A549 (cell line): ENCODE measurements at regions not wholly inside any gene's neighbourhood (a gene's known extent, or its start where the extent isn't known, plus 50 kb on each side); places are given as distances from the start of the nearest gene placed in this dataset.

ENCODE experiments used
- ATAC-seq, 2 experiments: fragments of 200-7000 bp in 1 of 2; fragments of >200 bp in 1 of 2; cut with Nextera tagmentation in 1 of 2; cut with Tn5 transposase in 1 of 2; 3 replicates each; pipeline versions ENCODE4 v1.8.0 to v1.9.1; 2018 to 2020; ENCODE audit warnings: mild to moderate bottlenecking in 1 of 2, moderate library complexity in 1 of 2
- CTCF ChIA-PET: fragments of 300-600 bp; sonication (Branson Sonifier 250); formaldehyde crosslinking; extraction: SDS; loops from one replicate; lab custom pipeline; 2021; ENCODE audit warnings: antibody characterized with exemption, inconsistent platforms; lab: Yijun Ruan, JAX
- POLR2A ChIA-PET: fragments of 350-600 bp; formaldehyde crosslinking; extraction: SDS; loops from one replicate; lab custom pipeline; 2021; ENCODE audit warnings: antibody characterized with exemption, inconsistent platforms; lab: Yijun Ruan, JAX
- DNase-seq, 2 experiments: peaks; one replicate each; pipeline versions ENCODE4 v3.0.0 to v3.0.0-alpha.2; 2011 to 2016; ENCODE audit warnings: low read depth in 1 of 2, low spot score in 1 of 2
- FAIRE-seq: peaks from 2 replicates; lab custom pipeline; 2011; peaks lifted over from hg19 to GRCh38; lab: Jason Lieb, UNC
- H3K27ac ChIP-seq, 2 experiments: fragments of >200 bp; sonication (Bioruptor Twin); formaldehyde crosslinking; 3 replicates each; pipeline ENCODE4 v1.5.1; 2016 to 2017
- H3K4me1 ChIP-seq: fragments of >200 bp; sonication (Bioruptor Twin); formaldehyde crosslinking; 3 replicates; pipeline ENCODE4 v1.6.1; 2016
- H3K4me2 ChIP-seq: fragments of >200 bp; sonication (Bioruptor Twin); formaldehyde crosslinking; 3 replicates; pipeline ENCODE4 v1.6.1; 2016
- H3K4me3 ChIP-seq: fragments of >200 bp; sonication (Bioruptor Twin); formaldehyde crosslinking; 3 replicates; pipeline ENCODE4 v1.5.1; 2016
- H3K9me3 ChIP-seq: fragments of >200 bp; sonication (Bioruptor Twin); formaldehyde crosslinking; 3 replicates; pipeline ENCODE4 v1.6.1; 2016
- BHLHE40 ChIP-seq: IDR thresholded peaks from 2 replicates; pipeline ENCODE4 v1.6.1; 2012; ENCODE audit warnings: low read depth, low read length, inconsistent platforms
- CEBPB ChIP-seq, 2 experiments: fragments of >200 bp in 1 of 2; sonication (Bioruptor Twin) in 1 of 2; formaldehyde crosslinking in 1 of 2; IDR thresholded peaks; 2 replicates each; pipeline ENCODE4 v1.6.1; 2012 to 2016
- EP300 ChIP-seq, 2 experiments: fragments of >200 bp; sonication (Bioruptor Twin); formaldehyde crosslinking; IDR thresholded peaks; 2 replicates in 1 of 2; 3 replicates in 1 of 2; pipeline ENCODE4 v1.6.1; 2016 to 2017
- ESRRA ChIP-seq: fragments of 150-350 bp; IDR thresholded peaks from 2 replicates; pipeline ENCODE4 v1.6.1; 2014; ENCODE audit warnings: mild to moderate bottlenecking, low read length, borderline replicate concordance
- FOSB ChIP-seq: fragments of 250-450 bp; sonication (Bioruptor Pico); IDR thresholded peaks from 2 replicates; pipeline ENCODE4 v1.5.0; 2020; ENCODE audit warnings: mild to moderate bottlenecking, moderate library complexity
- FOSL2 ChIP-seq, 2 experiments: fragments of 450-650 bp in 1 of 2; fragments of >200 bp in 1 of 2; sonication (Bioruptor Twin) in 1 of 2; formaldehyde crosslinking; IDR thresholded peaks; 2 replicates each; pipeline versions ENCODE4 v1.5.0 to v1.6.1; 2016 to 2020; ENCODE audit warnings: mild to moderate bottlenecking in 1 of 2, moderate library complexity in 1 of 2
- HEYL ChIP-seq: fragments of 250-450 bp; sonication (Bioruptor Pico); IDR thresholded peaks from 2 replicates; pipeline ENCODE4 v1.8.0; 2021; ENCODE audit warnings: mild to moderate bottlenecking, moderate library complexity
- JUNB ChIP-seq: fragments of >200 bp; sonication (Bioruptor Twin); formaldehyde crosslinking; IDR thresholded peaks from 2 replicates; pipeline ENCODE4 v1.6.1; 2016
- MAFK ChIP-seq: fragments of 450-650 bp; IDR thresholded peaks from 2 replicates; pipeline ENCODE4 v1.6.1; 2014; ENCODE audit not compliant: partially characterized antibody
- MAX ChIP-seq: IDR thresholded peaks from 2 replicates; pipeline ENCODE4 v1.6.1; 2012
- MAZ ChIP-seq: fragments of 150-350 bp; IDR thresholded peaks from 2 replicates; pipeline ENCODE4 v1.6.1; 2014; ENCODE audit warnings: antibody characterized with exemption, low read depth, low read length, borderline replicate concordance
- MYC ChIP-seq: IDR thresholded peaks from 2 replicates; pipeline ENCODE4 v1.6.1; 2012; ENCODE audit warnings: mild to moderate bottlenecking, inconsistent platforms, low read length, improper control_type of control experiment, borderline replicate concordance
- NFE2L2 ChIP-seq: fragments of 150-350 bp; conservative IDR thresholded peaks from 2 replicates; pipeline ENCODE4 v1.6.1; 2014; ENCODE audit warnings: low read length
- NR3C1 ChIP-seq: fragments of >200 bp; sonication (Bioruptor Twin); formaldehyde crosslinking; IDR thresholded peaks from 3 replicates; pipeline ENCODE4 v1.6.1; 2017
- PBX3 ChIP-seq: IDR thresholded peaks from 2 replicates; pipeline ENCODE4 v1.6.1; 2012
- PHF8 ChIP-seq: fragments of 200-600 bp; sonication (generic); IDR thresholded peaks from 2 replicates; pipeline ENCODE4 v1.6.1; 2016; ENCODE audit warnings: low read depth, mild to moderate bottlenecking, antibody characterized with exemption, moderate library complexity, borderline replicate concordance
- POLR2A ChIP-seq: IDR thresholded peaks from 2 replicates; pipeline ENCODE4 v1.6.1; 2012; ENCODE audit warnings: mild to moderate bottlenecking, low read length
- RARB ChIP-seq: fragments of 250-450 bp; sonication (Bioruptor Pico); IDR thresholded peaks from 2 replicates; pipeline ENCODE4 v1.8.0; 2021; ENCODE audit warnings: mild to moderate bottlenecking, moderate library complexity
- RCOR1 ChIP-seq: fragments of 150-350 bp; IDR thresholded peaks from 2 replicates; pipeline ENCODE4 v1.6.1; 2014; ENCODE audit warnings: antibody characterized with exemption, low read length, low read depth
- RNF2 ChIP-seq: fragments of 200-600 bp; sonication (generic); IDR thresholded peaks from 2 replicates; pipeline ENCODE4 v1.6.1; 2016; ENCODE audit warnings: low read depth, mild to moderate bottlenecking, antibody characterized with exemption, moderate library complexity, borderline replicate concordance
- ZC3H11A ChIP-seq: fragments of 450-650 bp; IDR thresholded peaks from 2 replicates; pipeline ENCODE4 v1.6.1; 2014; ENCODE audit warnings: antibody characterized with exemption, mild to moderate bottlenecking
- WGBS: methylation state at CpG from one replicate; pipeline ENCODE4 v1.1.6; 2017; ENCODE audit errors: missing lambda C conversion rate; 5-methylcytosine and 5-hydroxymethylcytosine counted together
- TF ChIP-seq, protein P1 (sequence below): fragments of 250-450 bp; sonication (Bioruptor Pico); IDR thresholded peaks from 2 replicates; pipeline ENCODE4 v1.5.0; 2020; ENCODE audit warnings: low read depth, mild to moderate bottlenecking, moderate library complexity
- TF ChIP-seq, protein P2 (sequence below): fragments of >200 bp; sonication (Bioruptor Twin); formaldehyde crosslinking; IDR thresholded peaks from 3 replicates; pipeline ENCODE4 v1.5.1; 2016

- Histone ChIP-seq H3K4me1 (no peaks in the 10 kb centered on the region), H3K4me3 (no peak overlapping the region), H3K4me2 (no peak overlapping the region), H3K9me3 (no peaks in the 10 kb centered on the region), H3K27ac (no peak overlapping the region)
- TF ChIP-seq PBX3, result no peak
- TF ChIP-seq PHF8, result no peak
- TF ChIP-seq MAX, result no peak
- peak; percentile 6 for TF ChIP-seq MAFK
- ChIA-PET CTCF (no interaction called here), POLR2A (no interaction called here)
- DNase-seq (no peak), FAIRE-seq (no peak), ATAC-seq (no peak)
These were observed 66.3 kb upstream of the RAB18 start for GRCh38 chr10:27437775-27438174.

DNA sequence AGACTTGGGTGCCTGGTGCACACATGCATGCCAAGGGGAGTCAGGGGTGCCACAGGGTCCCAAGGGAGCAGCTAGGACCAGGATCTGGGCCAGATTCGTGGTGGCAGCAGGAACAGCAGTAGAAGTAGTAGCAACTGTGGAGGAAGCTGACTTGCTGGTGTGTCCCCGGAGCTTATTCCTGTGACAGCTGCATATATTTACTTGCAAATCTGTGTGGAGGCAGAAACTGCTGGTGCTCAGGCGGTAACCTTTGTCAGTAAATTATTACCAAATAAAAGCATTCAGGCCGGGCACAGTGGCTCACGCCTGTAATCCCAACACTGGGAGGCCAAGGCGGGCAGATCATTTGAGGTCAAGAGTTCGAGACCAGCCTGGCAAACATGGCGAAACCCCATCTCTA, 67.4 kb upstream of the RAB18 start:
- CTCF ChIA-PET, result no interaction called here
- Histone ChIP-seq H3K4me3 (no peak overlapping the region), H3K4me2 (no peak overlapping the region), H3K4me1 (no peaks in the 10 kb centered on the region), H3K9me3 (no peaks in the 10 kb centered on the region), H3K27ac (no peak overlapping the region)
- FAIRE-seq (no peak), ATAC-seq (no peak), DNase-seq (no peak)
- no peak for TF ChIP-seq ZC3H11A
- POLR2A ChIA-PET, result no interaction called here
- 48% methylated on average over 8 of the region's 8 CpGs for WGBS

DNA sequence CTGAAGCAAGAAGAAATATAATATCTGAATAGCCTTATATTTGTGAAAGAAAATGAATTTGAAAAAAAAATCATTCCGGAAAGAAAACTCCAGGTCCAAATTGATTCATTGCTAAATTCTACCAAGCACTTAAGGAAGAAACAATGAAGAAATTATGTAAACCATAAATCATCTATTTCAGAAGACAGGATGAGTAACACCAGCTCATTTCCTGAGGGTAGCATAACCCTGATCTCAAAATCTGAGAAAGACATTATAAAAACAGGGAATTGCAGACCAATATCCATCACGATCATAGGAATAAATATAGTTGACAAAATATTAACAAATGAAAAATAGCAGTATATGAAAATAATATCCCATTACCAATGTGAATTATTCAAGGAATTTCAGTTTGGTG, 70.1 kb upstream of the RAB18 start:
- POLR2A ChIA-PET, result no interaction called here
- no peak for DNase-seq
- H3K4me2 ChIP-seq, result no peak overlapping the region
- H3K9me3 ChIP-seq, result no peaks in the 10 kb centered on the region
- WGBS, result 53% methylated on average over 2 of the region's 2 CpGs
- no peak overlapping the region for H3K27ac ChIP-seq
- CTCF ChIA-PET, result no interaction called here
- H3K4me3 ChIP-seq, result no peak overlapping the region
- ATAC-seq, result no peak
- H3K4me1 ChIP-seq, result no peaks in the 10 kb centered on the region
- no peak for FAIRE-seq
- TF ChIP-seq, protein P1, sequence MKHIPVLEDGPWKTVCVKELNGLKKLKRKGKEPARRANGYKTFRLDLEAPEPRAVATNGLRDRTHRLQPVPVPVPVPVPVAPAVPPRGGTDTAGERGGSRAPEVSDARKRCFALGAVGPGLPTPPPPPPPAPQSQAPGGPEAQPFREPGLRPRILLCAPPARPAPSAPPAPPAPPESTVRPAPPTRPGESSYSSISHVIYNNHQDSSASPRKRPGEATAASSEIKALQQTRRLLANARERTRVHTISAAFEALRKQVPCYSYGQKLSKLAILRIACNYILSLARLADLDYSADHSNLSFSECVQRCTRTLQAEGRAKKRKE, result no peak
- no peak for TF ChIP-seq RARB (CRISPR knock-in tag)
- TF ChIP-seq NR3C1, result no peak
- TF ChIP-seq BHLHE40, result no peak
- TF ChIP-seq FOSL2 (IDR thresholded peaks at IDR 0.05), result no peak
- TF ChIP-seq FOSL2 (CRISPR knock-in tag; IDR thresholded peaks at IDR 0.05), result no peak
- TF ChIP-seq, protein P2, sequence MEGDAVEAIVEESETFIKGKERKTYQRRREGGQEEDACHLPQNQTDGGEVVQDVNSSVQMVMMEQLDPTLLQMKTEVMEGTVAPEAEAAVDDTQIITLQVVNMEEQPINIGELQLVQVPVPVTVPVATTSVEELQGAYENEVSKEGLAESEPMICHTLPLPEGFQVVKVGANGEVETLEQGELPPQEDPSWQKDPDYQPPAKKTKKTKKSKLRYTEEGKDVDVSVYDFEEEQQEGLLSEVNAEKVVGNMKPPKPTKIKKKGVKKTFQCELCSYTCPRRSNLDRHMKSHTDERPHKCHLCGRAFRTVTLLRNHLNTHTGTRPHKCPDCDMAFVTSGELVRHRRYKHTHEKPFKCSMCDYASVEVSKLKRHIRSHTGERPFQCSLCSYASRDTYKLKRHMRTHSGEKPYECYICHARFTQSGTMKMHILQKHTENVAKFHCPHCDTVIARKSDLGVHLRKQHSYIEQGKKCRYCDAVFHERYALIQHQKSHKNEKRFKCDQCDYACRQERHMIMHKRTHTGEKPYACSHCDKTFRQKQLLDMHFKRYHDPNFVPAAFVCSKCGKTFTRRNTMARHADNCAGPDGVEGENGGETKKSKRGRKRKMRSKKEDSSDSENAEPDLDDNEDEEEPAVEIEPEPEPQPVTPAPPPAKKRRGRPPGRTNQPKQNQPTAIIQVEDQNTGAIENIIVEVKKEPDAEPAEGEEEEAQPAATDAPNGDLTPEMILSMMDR, result no peak
- TF ChIP-seq POLR2A, result no peak
- no peak for TF ChIP-seq RNF2
- TF ChIP-seq HEYL (CRISPR knock-in tag), result no peak
- no peak for TF ChIP-seq MAZ
- TF ChIP-seq MYC, result no peak
- TF ChIP-seq RCOR1, result no peak
- no peak for TF ChIP-seq ZC3H11A
- TF ChIP-seq NFE2L2, result no peak
- no peak for TF ChIP-seq CEBPB (IDR thresholded peaks at IDR 0.05)
- no peak for TF ChIP-seq ESRRA
- no peak for TF ChIP-seq FOSB (CRISPR knock-in tag)
- TF ChIP-seq EP300 (IDR thresholded peaks at IDR 0.05), result no peak
- TF ChIP-seq JUNB, result no peak
